GM19043 (cell line): ENCODE measurements at regions not wholly inside any gene's neighbourhood (a gene's known extent, or its start where the extent isn't known, plus 50 kb on each side); places are given as distances from the start of the nearest gene placed in this dataset.

ENCODE experiments used
- ATAC-seq: cut with Tn5 transposase; IDR thresholded peaks from one replicate; pipeline ENCODE4 v1.9.1; 2021; ENCODE audit warnings: low read depth; ENCODE audit not compliant: unreplicated experiment

- no peak for ATAC-seq
Observed at GRCh38 chr17:77409282-77410161, 268.8 kb downstream of the SEC14L1 start.

- ATAC-seq = no peak
Observed at GRCh38 chr17:77410470-77410869, 269.7 kb downstream of the SEC14L1 start.

- no peak for ATAC-seq
Observed at GRCh38 chr17:77414811-77415400, 274.1 kb downstream of the SEC14L1 start.

- no peak for ATAC-seq
Observed at GRCh38 chr17:77416105-77416713, 275.4 kb downstream of the SEC14L1 start.

- no peak for ATAC-seq
Observed at GRCh38 chr17:77417575-77417974, 276.8 kb downstream of the SEC14L1 start.

- no peak for ATAC-seq
Observed at GRCh38 chr17:77418609-77419008, 277.8 kb downstream of the SEC14L1 start.

- no peak for ATAC-seq
Observed at GRCh38 chr17:77419095-77419494, 278.3 kb downstream of the SEC14L1 start.

GRCh38 chr17:77419547-77420094, 278.9 kb downstream of the SEC14L1 start:
- ATAC-seq = no peak

- no peak for ATAC-seq
Observed at GRCh38 chr17:77420095-77420803, 279.5 kb downstream of the SEC14L1 start.

- ATAC-seq = no peak
Observed at GRCh38 chr17:77420804-77421629, 280.2 kb downstream of the SEC14L1 start.

GRCh38 chr17:77421630-77421972, 280.8 kb downstream of the SEC14L1 start:
- no peak for ATAC-seq

GRCh38 chr17:77422104-77422747, 281.5 kb downstream of the SEC14L1 start:
- ATAC-seq = no peak

- no peak for ATAC-seq
Observed at GRCh38 chr17:77422748-77423113, 282.0 kb downstream of the SEC14L1 start.

- ATAC-seq = no peak
Observed at GRCh38 chr17:77423589-77424451, 283.1 kb downstream of the SEC14L1 start.

GRCh38 chr17:77424585-77425344, 284.0 kb downstream of the SEC14L1 start:
- no peak for ATAC-seq

- no peak for ATAC-seq
Observed at GRCh38 chr17:77425348-77425747, 284.6 kb downstream of the SEC14L1 start.

GRCh38 chr17:77425791-77426641, 285.2 kb downstream of the SEC14L1 start:
- no peak for ATAC-seq
